HepG2 (cell line): ENCODE measurements at regions not wholly inside any gene's neighbourhood (a gene's known extent, or its start where the extent isn't known, plus 50 kb on each side); places are given as distances from the start of the nearest gene placed in this dataset.

Experiments used
- ATAC-seq: fragments of 200-7000 bp; cut with Tn5 transposase; 3 replicates; pipeline ENCODE4 v1.9.1; 2020; ENCODE audit warnings: mild to moderate bottlenecking, moderate library complexity
- BruUV-seq: library from RNA; stranded (reverse); fragments of 400-500 nt; replicated peaks from 2 replicates; lab custom pipeline; 2021; lab: Mats Ljungman, UMichigan
- CTCF ChIA-PET: fragments of 300-600 bp; formaldehyde crosslinking; extraction: SDS; loops from one replicate; lab custom pipeline; 2021; ENCODE audit warnings: low total read pairs, inconsistent platforms, low intra/inter-chr PET ratio; lab: Yijun Ruan, JAX
- POLR2A ChIA-PET: fragments of 350-600 bp; sonication (Branson Sonifier 250); formaldehyde crosslinking; loops from one replicate; lab custom pipeline; 2020; ENCODE audit warnings: antibody characterized with exemption, inconsistent platforms; lab: Yijun Ruan, JAX
- DNase-seq: peaks from one replicate; pipeline ENCODE4 v3.0.0-alpha.2; 2015; ENCODE audit warnings: low spot score
- FAIRE-seq: peaks from 3 replicates; lab custom pipeline; 2011; peaks lifted over from hg19 to GRCh38; lab: Jason Lieb, UNC
- H2AFZ ChIP-seq: one replicate; pipeline ENCODE4 v1.6.1; 2011; ENCODE audit warnings: low read length, inconsistent platforms
- H3K27ac ChIP-seq: fragments of 300-600 bp; 3 replicates; pipeline ENCODE4 v1.8.0; 2011; ENCODE audit warnings: mixed run types, mild to moderate bottlenecking, mixed read lengths, low read length, inconsistent platforms; ENCODE audit not compliant: insufficient read depth; ENCODE audit errors: extremely low read length
- H3K27me3 ChIP-seq, 2 experiments: fragments of 200-600 bp in 1 of 2; 2 replicates in 1 of 2; 3 replicates in 1 of 2; pipeline versions ENCODE4 v1.6.0 to v1.8.0; 2011; ENCODE audit warnings: low read length in 2 of 2, mild to moderate bottlenecking in 2 of 2, moderate library complexity in 2 of 2, inconsistent platforms in 1 of 2; ENCODE audit not compliant: insufficient read depth in 2 of 2, control insufficient read depth in 1 of 2
- H3K36me3 ChIP-seq, 2 experiments: fragments of 200-600 bp in 1 of 2; replicated peaks in 1 of 2; 2 replicates in 1 of 2; 3 replicates in 1 of 2; pipeline versions ENCODE4 v1.5.1 to v1.8.0; 2011; ENCODE audit warnings: low read length in 2 of 2, inconsistent platforms in 1 of 2; ENCODE audit not compliant: insufficient read depth in 2 of 2, control insufficient read depth in 1 of 2
- H3K4me1 ChIP-seq: 2 replicates; pipeline ENCODE4 v1.5.1; 2012; ENCODE audit warnings: low read length, inconsistent platforms; ENCODE audit not compliant: insufficient read depth
- H3K4me2 ChIP-seq: 2 replicates; pipeline ENCODE4 v1.6.0; 2011; ENCODE audit warnings: low read depth, low read length, inconsistent platforms
- H3K4me3 ChIP-seq, 3 experiments: fragments of 200-600 bp in 1 of 3; sonication (generic), shearing (Covaris generic) in 1 of 3; replicated peaks in 1 of 3; 2 replicates each; pipeline ENCODE4 v1.5.1; 2011 to 2016; ENCODE audit warnings: low read length in 3 of 3, inconsistent platforms in 2 of 3, low read depth in 2 of 3, mild to moderate bottlenecking in 2 of 3, control low read depth in 1 of 3, mixed read lengths in 1 of 3; ENCODE audit not compliant: insufficient read depth in 1 of 3
- H3K79me2 ChIP-seq: one replicate; pipeline ENCODE4 v1.6.1; 2011; ENCODE audit warnings: low read length, inconsistent platforms; ENCODE audit not compliant: insufficient read depth
- H3K9ac ChIP-seq: 2 replicates; pipeline ENCODE4 v1.6.0; 2011; ENCODE audit warnings: mild to moderate bottlenecking, low read depth, low read length, inconsistent platforms; ENCODE audit not compliant: insufficient read depth
- H3K9me3 ChIP-seq: 2 replicates; pipeline ENCODE4 v1.5.1; 2012; ENCODE audit warnings: mild to moderate bottlenecking, low read length
- H4K20me1 ChIP-seq: 2 replicates; pipeline ENCODE4 v1.6.0; 2011; ENCODE audit warnings: inconsistent platforms, mild to moderate bottlenecking, low read length, moderate library complexity; ENCODE audit not compliant: insufficient read depth
- CSRNP2 ChIP-seq: sonication (generic); formaldehyde crosslinking; conservative IDR thresholded peaks from 2 replicates; pipeline ENCODE4 v1.8.0; 2022; ENCODE audit warnings: low read depth, missing genetic modification reagents
- DNMT3B ChIP-seq: conservative IDR thresholded peaks from 2 replicates; pipeline ENCODE4 v1.6.1; 2016; ENCODE audit warnings: missing biosample characterization, control low read depth
- EP300 ChIP-seq, 3 experiments: sonication (generic) in 1 of 3; formaldehyde crosslinking in 1 of 3; IDR thresholded peaks; 2 replicates each; pipeline versions ENCODE4 v1.5.1 to v1.6.1; 2011 to 2020; ENCODE audit warnings: low read depth in 2 of 3, low read length in 2 of 3, borderline replicate concordance in 1 of 3, improper control_type of control experiment in 1 of 3, mild to moderate bottlenecking in 1 of 3, missing genetic modification reagents in 1 of 3, moderate library complexity in 1 of 3
- FOSL2 ChIP-seq: sonication (generic); formaldehyde crosslinking; IDR thresholded peaks from 2 replicates; pipeline ENCODE4 v1.4.0; 2020; ENCODE audit warnings: missing genetic modification reagents
- MED13 ChIP-seq: sonication (generic); formaldehyde crosslinking; IDR thresholded peaks from 2 replicates; pipeline ENCODE4 v1.5.0; 2020; ENCODE audit warnings: missing genetic modification reagents
- MIER3 ChIP-seq: IDR thresholded peaks from 2 replicates; pipeline ENCODE4 v1.6.1; 2016; ENCODE audit warnings: missing compliant biosample characterization, borderline replicate concordance
- NR2F1 ChIP-seq, 2 experiments: fragments of 450-650 bp in 1 of 2; formaldehyde crosslinking in 1 of 2; IDR thresholded peaks; 2 replicates each; pipeline versions ENCODE4 v1.5.0 to v1.6.1; 2016 to 2020; ENCODE audit warnings: mild to moderate bottlenecking in 1 of 2, missing compliant biosample characterization in 1 of 2, missing genetic modification reagents in 1 of 2, moderate library complexity in 1 of 2
- NR2F6 ChIP-seq, 2 experiments: IDR thresholded peaks; 2 replicates each; pipeline ENCODE4 v1.6.1; 2016; ENCODE audit warnings: antibody characterized with exemption in 1 of 2, mild to moderate bottlenecking in 1 of 2
- RARA ChIP-seq: IDR thresholded peaks from 2 replicates; pipeline ENCODE4 v1.6.1; 2016; ENCODE audit warnings: missing genetic modification reagents, missing compliant biosample characterization
- SOX13 ChIP-seq, 3 experiments: fragments of 450-650 bp in 1 of 3; sonication (generic) in 1 of 3; formaldehyde crosslinking in 1 of 3; IDR thresholded peaks in 2 of 3; conservative IDR thresholded peaks in 1 of 3; 2 replicates each; pipeline versions ENCODE4 v1.5.0 to v1.6.1; 2016 to 2020; ENCODE audit warnings: antibody characterized with exemption in 1 of 3, mild to moderate bottlenecking in 1 of 3, missing compliant biosample characterization in 1 of 3, missing genetic modification reagents in 1 of 3, moderate library complexity in 1 of 3
- ZNF616 ChIP-seq: sonication (generic); formaldehyde crosslinking; IDR thresholded peaks from 2 replicates; pipeline ENCODE4 v1.5.0; 2020; ENCODE audit warnings: low read depth, mild to moderate bottlenecking, missing genetic modification reagents
- ZNF652 ChIP-seq: IDR thresholded peaks from 2 replicates; pipeline ENCODE4 v1.6.1; 2016; ENCODE audit warnings: low read depth, borderline replicate concordance
- ZNF83 ChIP-seq: sonication (generic); formaldehyde crosslinking; IDR thresholded peaks from 2 replicates; pipeline ENCODE4 v1.4.0; 2020; ENCODE audit warnings: missing genetic modification reagents, mild to moderate bottlenecking, borderline replicate concordance
- ZNF839 ChIP-seq: sonication (generic); formaldehyde crosslinking; IDR thresholded peaks from 2 replicates; pipeline ENCODE4 v1.4.0; 2020; ENCODE audit warnings: missing genetic modification reagents, mild to moderate bottlenecking, borderline replicate concordance
- WGBS: methylation state at CpG from one replicate; pipeline ENCODE4 v1.1.6; 2017; ENCODE audit warnings: low lambda C conversion rate; 5-methylcytosine and 5-hydroxymethylcytosine counted together
- in situ Hi-C: cut with HindIII; loops from 2 replicates; pipeline ENCODE4 v1.10.0; 2017; ENCODE audit warnings: low pct_unique_long_range_greater_than_20kb; ENCODE audit not compliant: extremely low pct_ligation_motif_present
- intact Hi-C: fragments of 100-400 bp; cut with micrococcal nuclease; formaldehyde crosslinking; loops from one replicate; pipeline ENCODE4 v1.10.0; 2022; ENCODE audit not compliant: unreplicated experiment

- CTCF ChIA-PET: no interaction called here
- H3K9me3 ChIP-seq: no peaks in the 10 kb centered on the region
- TF ChIP-seq DNMT3B (CRISPR knock-in tag): 0 out of 2 replicates have a peak, but pooled peaks have one; percentile 12
- no peak for TF ChIP-seq MIER3
- no peak for TF ChIP-seq MED13 (CRISPR knock-in tag)
- TF ChIP-seq, all 625 proteins: peak for 1
- Histone ChIP-seq H3K4me2 (0 out of 2 replicates have a peak overlapping the region, but pooled peaks have one; percentile 13), H3K27me3 (no peaks in the 10 kb centered on the region; a peak in 1 of 5 replicates), H3K79me2 (no peaks in the 10 kb centered on the region), H3K9ac (no peak overlapping the region), H4K20me1 (no peaks in the 10 kb centered on the region; the same call in 1 of the 2 replicates), H3K4me3 (no peak overlapping the region), H2AFZ (no peak overlapping the region), H3K36me3 (no peaks in the 10 kb centered on the region), H3K4me1 (peaks cover 10% of the 10 kb centered on the region; the same call in 1 of the 2 replicates), H3K27ac (no peak overlapping the region)
- FAIRE-seq (no peak), ATAC-seq (no peak; the same call in 2 of the 3 replicates), DNase-seq (no peak)
- POLR2A ChIA-PET: interaction anchor here (1.0 to 1.5 kb wide), 3 partner anchors 10 to 70 kb away, joined by 3 to 4 read pairs (median 4); no protein-coding TSS in a partner anchor
- in situ Hi-C loops (no loop called here), intact Hi-C loops (no loop called here)
- BruUV-seq: no TSS peak
- WGBS: 13% methylated on average over 3 of the region's 3 CpGs
Observed at GRCh38 chr10:4733843-4734224, 92.2 kb upstream of the AKR1E2 start.

GRCh38 chr10:4733150-4733842 is 92.7 kb upstream of the AKR1E2 start:
- Histone ChIP-seq H3K4me2 (0 out of 2 replicates have a peak overlapping the region, but pooled peaks have one; percentile 13), H3K27me3 (no peaks in the 10 kb centered on the region; a peak in 1 of 5 replicates), H3K4me3 (no peak overlapping the region), H3K36me3 (no peaks in the 10 kb centered on the region), H4K20me1 (no peaks in the 10 kb centered on the region; the same call in 1 of the 2 replicates), H3K4me1 (peaks cover 10% of the 10 kb centered on the region; the same call in 1 of the 2 replicates), H3K27ac (no peak overlapping the region), H3K79me2 (no peaks in the 10 kb centered on the region), H3K9me3 (no peaks in the 10 kb centered on the region), H2AFZ (no peak overlapping the region), H3K9ac (no peak overlapping the region)
- DNase-seq: peak; percentile 48
- BruUV-seq: no TSS peak
- in situ Hi-C loops: no loop called here
- no peak for FAIRE-seq
- ChIA-PET CTCF (no interaction called here), POLR2A (interaction anchor here (1.0 to 1.5 kb wide), 3 partner anchors 10 to 70 kb away, joined by 3 to 4 read pairs (median 4); no protein-coding TSS in a partner anchor)
- intact Hi-C loops: no loop called here
- 6% methylated on average over 5 of the region's 7 CpGs for WGBS
- peak; percentile 31; the same call in 2 of the 3 replicates for ATAC-seq
- TF ChIP-seq EP300 (IDR thresholded peaks at IDR 0.05; ENCODE audit: low read depth in 2 of 2, low read length in 2 of 2) (peak in 1 of 2 experiments; percentile 25; a peak in 1 of 4 replicates), EP300 (CRISPR knock-in tag; IDR thresholded peaks at IDR 0.05; ENCODE audit: borderline replicate concordance) (no peak), CSRNP2 (CRISPR knock-in tag) (no peak), FOSL2 (CRISPR knock-in tag) (peak; percentile 84), ZNF652 (CRISPR knock-in tag) (0 out of 2 replicates have a peak, but pooled peaks have one; percentile 45), NR2F1 (CRISPR knock-in tag; IDR thresholded peaks at IDR 0.05) (peak; percentile 78 to 80), RARA (CRISPR knock-in tag) (peak; percentile 41), ZNF616 (CRISPR knock-in tag) (no peak), NR2F6 (IDR thresholded peaks at IDR 0.05) (peak; percentile 44; the same call in 1 of the 2 replicates), NR2F6 (CRISPR knock-in tag; IDR thresholded peaks at IDR 0.05) (peak; percentile 54), ZNF839 (CRISPR knock-in tag) (no peak), SOX13 (IDR thresholded peaks at IDR 0.05) (no peak), SOX13 (CRISPR knock-in tag; conservative IDR thresholded peaks at IDR 0.05 in 1 of 2, IDR thresholded peaks at IDR 0.05 in 1 of 2) (peak in 1 of 2 experiments; percentile 29; a peak in 1 of 4 replicates), ZNF83 (CRISPR knock-in tag) (no peak)
